ENCODE measurements at regions not wholly inside any gene's neighbourhood (a gene's known extent, or its start where the extent isn't known, plus 50 kb on each side); places are given as distances from the start of the nearest gene placed in this dataset.
"Not testable (repeated sequence)": the region's sequence is repeated elsewhere in the genome, so short reads cannot be mapped to it uniquely, and the experiment has no call there.

GRCh38 chr5:92674321-92674720 is 906.7 kb downstream of the NR2F1-AS1 start:
- H3K4me3 ChIP-seq (ENCODE audit: low read depth, low read length), result no peak overlapping the region
- no peak for TF ChIP-seq CTCF (IDR thresholded peaks at IDR 0.05; ENCODE audit: low read depth, low read length)

GRCh38 chr5:92665506-92665905 is 915.5 kb downstream of the NR2F1-AS1 start:
- no peak for TF ChIP-seq CTCF (IDR thresholded peaks at IDR 0.05; ENCODE audit: low read depth, low read length)
- H3K4me3 ChIP-seq (ENCODE audit: low read depth, low read length), result no peak overlapping the region

- no peak overlapping the region for H3K4me3 ChIP-seq (ENCODE audit: low read depth, low read length)
- TF ChIP-seq CTCF (IDR thresholded peaks at IDR 0.05; ENCODE audit: low read depth, low read length), result no peak
Measured at GRCh38 chr5:92662741-92663140, 918.3 kb downstream of the NR2F1-AS1 start.

- H3K4me3 ChIP-seq (ENCODE audit: low read depth, low read length), result no peak overlapping the region
- TF ChIP-seq CTCF (IDR thresholded peaks at IDR 0.05; ENCODE audit: low read depth, low read length), result no peak
Measured at GRCh38 chr5:92659246-92659645, 921.8 kb downstream of the NR2F1-AS1 start.

GRCh38 chr5:92654601-92655000 is 926.4 kb downstream of the NR2F1-AS1 start:
- not testable (repeated sequence) for H3K4me3 ChIP-seq (ENCODE audit: low read depth, low read length)

GRCh38 chr5:92653730-92654461 is 927.1 kb downstream of the NR2F1-AS1 start:
- H3K4me3 ChIP-seq (ENCODE audit: low read depth, low read length), result no peak overlapping the region
- no peak for TF ChIP-seq CTCF (IDR thresholded peaks at IDR 0.05; ENCODE audit: low read depth, low read length)

- no peak overlapping the region for H3K4me3 ChIP-seq (ENCODE audit: low read depth, low read length)
Measured at GRCh38 chr5:92652756-92653155, 928.3 kb downstream of the NR2F1-AS1 start.

More at GRCh38 chr5:92652756-92653155, 928.3 kb downstream of the NR2F1-AS1 start:
- no peak for TF ChIP-seq CTCF (IDR thresholded peaks at IDR 0.05; ENCODE audit: low read depth, low read length)

All from WI38 (cell line).